Non-pigmented ciliary epithelial cell (primary cell): ENCODE measurements at regions not wholly inside any gene's neighbourhood (a gene's known extent, or its start where the extent isn't known, plus 50 kb on each side); places are given as distances from the start of the nearest gene placed in this dataset.
A peak's percentile ranks its signal among the peaks of the same experiment; 100 is the strongest.
"Not testable (repeated sequence)": the region's sequence is repeated elsewhere in the genome, so short reads cannot be mapped to it uniquely, and the experiment has no call there.

Experiments used
- DNase-seq: peaks from one replicate; pipeline ENCODE4 v3.0.0-alpha.2; 2010; ENCODE audit warnings: low read depth

- DNase-seq = no peak
Observed at GRCh38 chr14:28946267-28946666, 179.7 kb downstream of the FOXG1 start.

- no peak for DNase-seq
Observed at GRCh38 chr14:28949503-28949902, 182.9 kb downstream of the FOXG1 start.

- DNase-seq = no peak
Observed at GRCh38 chr14:28952161-28952560, 185.6 kb downstream of the FOXG1 start.

- DNase-seq = no peak
Observed at GRCh38 chr14:28952666-28953065, 186.1 kb downstream of the FOXG1 start.

GRCh38 chr14:28953973-28954372, 187.4 kb downstream of the FOXG1 start:
- DNase-seq = no peak

- DNase-seq = no peak
Observed at GRCh38 chr14:28966416-28967233, 200.0 kb downstream of the FOXG1 start.

- DNase-seq = no peak
Observed at GRCh38 chr14:28975084-28975483, 208.5 kb downstream of the FOXG1 start.

- DNase-seq = no peak
Observed at GRCh38 chr14:28982228-28982627, 215.6 kb downstream of the FOXG1 start.

- no peak for DNase-seq
Observed at GRCh38 chr14:28983279-28983678, 216.7 kb downstream of the FOXG1 start.

- peak; percentile 18 for DNase-seq
Observed at GRCh38 chr14:28987516-28987915, 220.9 kb downstream of the FOXG1 start.

- not testable (repeated sequence) for DNase-seq
Observed at GRCh38 chr14:28997196-28997595, 230.6 kb downstream of the FOXG1 start.

GRCh38 chr14:28999656-29000055, 233.1 kb downstream of the FOXG1 start:
- no peak for DNase-seq

GRCh38 chr14:29005647-29006046, 239.1 kb downstream of the FOXG1 start:
- DNase-seq = no peak

GRCh38 chr14:29007990-29008389, 241.4 kb downstream of the FOXG1 start:
- no peak for DNase-seq

GRCh38 chr14:29016050-29016900, 249.7 kb downstream of the FOXG1 start:
- no peak for DNase-seq

GRCh38 chr14:29023505-29023904, 256.9 kb downstream of the FOXG1 start:
- DNase-seq = not testable (repeated sequence)

GRCh38 chr14:29027441-29027840, 260.9 kb downstream of the FOXG1 start:
- DNase-seq = not testable (repeated sequence)

- not testable (repeated sequence) for DNase-seq
Observed at GRCh38 chr14:29027941-29028705, 261.5 kb downstream of the FOXG1 start.

- no peak for DNase-seq
Observed at GRCh38 chr14:29028973-29029582, 262.5 kb downstream of the FOXG1 start.

- no peak for DNase-seq
Observed at GRCh38 chr14:29030121-29030520, 263.5 kb downstream of the FOXG1 start.

- DNase-seq = no peak
Observed at GRCh38 chr14:29030970-29031369, 264.4 kb downstream of the FOXG1 start.

GRCh38 chr14:29035134-29035533, 268.5 kb downstream of the FOXG1 start:
- no peak for DNase-seq
